ENCODE measurements at regions not wholly inside any gene's neighbourhood (a gene's known extent, or its start where the extent isn't known, plus 50 kb on each side); places are given as distances from the start of the nearest gene placed in this dataset.

GRCh38 chr3:31405515-31405914, 127.2 kb upstream of the STT3B start:
- no peak overlapping the region for H3K9ac ChIP-seq
- TF ChIP-seq CTCF (IDR thresholded peaks at IDR 0.05), result no peak
- H3K36me3 ChIP-seq (ENCODE audit: control insufficient read depth, insufficient read depth, low read length), result no peaks in the 10 kb centered on the region
- no peak overlapping the region for H3K27ac ChIP-seq
- H3K27me3 ChIP-seq (ENCODE audit: control insufficient read depth, insufficient read depth, low read length), result no peaks in the 10 kb centered on the region
- H3K4me3 ChIP-seq (ENCODE audit: low read depth, low read length), result no peak overlapping the region
- peaks cover 11% of the 10 kb centered on the region for H3K4me1 ChIP-seq
- peak overlapping the region; percentile 29 for H3K4me2 ChIP-seq (ENCODE audit: low read length)
- H3K79me2 ChIP-seq, result no peaks in the 10 kb centered on the region
- peak overlapping the region; percentile 65 for H2AFZ ChIP-seq
- no peaks in the 10 kb centered on the region for H3K9me3 ChIP-seq (ENCODE audit: control insufficient read depth, low read length)

- H3K9me3 ChIP-seq (ENCODE audit: control insufficient read depth, low read length), result no peaks in the 10 kb centered on the region
- H3K79me2 ChIP-seq, result no peaks in the 10 kb centered on the region
- peaks cover 11% of the 10 kb centered on the region for H3K4me1 ChIP-seq
- H3K4me2 ChIP-seq (ENCODE audit: low read length), result no peak overlapping the region
- no peak overlapping the region for H2AFZ ChIP-seq
- no peak for TF ChIP-seq CTCF (IDR thresholded peaks at IDR 0.05)
- H3K27me3 ChIP-seq (ENCODE audit: control insufficient read depth, insufficient read depth, low read length), result no peaks in the 10 kb centered on the region
- H3K9ac ChIP-seq, result no peak overlapping the region
- no peaks in the 10 kb centered on the region for H3K36me3 ChIP-seq (ENCODE audit: control insufficient read depth, insufficient read depth, low read length)
- no peak overlapping the region for H3K27ac ChIP-seq
- H3K4me3 ChIP-seq (ENCODE audit: low read depth, low read length), result no peak overlapping the region
Observed at GRCh38 chr3:31406896-31407295, 125.8 kb upstream of the STT3B start.

GRCh38 chr3:31407665-31408064, 125.1 kb upstream of the STT3B start:
- H3K9ac ChIP-seq, result no peak overlapping the region
- no peaks in the 10 kb centered on the region for H3K79me2 ChIP-seq
- no peak for TF ChIP-seq CTCF (IDR thresholded peaks at IDR 0.05)
- H3K27ac ChIP-seq, result no peak overlapping the region
- no peak overlapping the region for H3K4me2 ChIP-seq (ENCODE audit: low read length)
- no peaks in the 10 kb centered on the region for H3K9me3 ChIP-seq (ENCODE audit: control insufficient read depth, low read length)
- no peaks in the 10 kb centered on the region for H3K27me3 ChIP-seq (ENCODE audit: control insufficient read depth, insufficient read depth, low read length)
- H3K36me3 ChIP-seq (ENCODE audit: control insufficient read depth, insufficient read depth, low read length), result no peaks in the 10 kb centered on the region
- H3K4me1 ChIP-seq, result peaks cover 11% of the 10 kb centered on the region
- H3K4me3 ChIP-seq (ENCODE audit: low read depth, low read length), result no peak overlapping the region
- H2AFZ ChIP-seq, result no peak overlapping the region

- Histone ChIP-seq H3K9me3 (ENCODE audit: control insufficient read depth, low read length) (no peaks in the 10 kb centered on the region), H3K4me1 (peaks cover 11% of the 10 kb centered on the region), H3K4me3 (ENCODE audit: low read depth, low read length) (no peak overlapping the region), H3K27me3 (ENCODE audit: control insufficient read depth, insufficient read depth, low read length) (no peaks in the 10 kb centered on the region), H3K27ac (no peak overlapping the region), H3K36me3 (ENCODE audit: control insufficient read depth, insufficient read depth, low read length) (no peaks in the 10 kb centered on the region), H2AFZ (no peak overlapping the region), H3K4me2 (ENCODE audit: low read length) (no peak overlapping the region), H3K79me2 (no peaks in the 10 kb centered on the region), H3K9ac (no peak overlapping the region)
- TF ChIP-seq CTCF (IDR thresholded peaks at IDR 0.05), result no peak
Observed at GRCh38 chr3:31408720-31409119, 124.0 kb upstream of the STT3B start.

GRCh38 chr3:31409389-31409788, 123.3 kb upstream of the STT3B start:
- no peak overlapping the region for H2AFZ ChIP-seq
- TF ChIP-seq CTCF (IDR thresholded peaks at IDR 0.05), result no peak
- no peaks in the 10 kb centered on the region for H3K9me3 ChIP-seq (ENCODE audit: control insufficient read depth, low read length)
- no peak overlapping the region for H3K4me2 ChIP-seq (ENCODE audit: low read length)
- no peak overlapping the region for H3K4me3 ChIP-seq (ENCODE audit: low read depth, low read length)
- no peaks in the 10 kb centered on the region for H3K79me2 ChIP-seq
- H3K36me3 ChIP-seq (ENCODE audit: control insufficient read depth, insufficient read depth, low read length), result no peaks in the 10 kb centered on the region
- no peaks in the 10 kb centered on the region for H3K27me3 ChIP-seq (ENCODE audit: control insufficient read depth, insufficient read depth, low read length)
- peaks cover 11% of the 10 kb centered on the region for H3K4me1 ChIP-seq
- H3K9ac ChIP-seq, result no peak overlapping the region
- H3K27ac ChIP-seq, result no peak overlapping the region

Data from parathyroid adenoma (tissue), 2 donors.